HK-2 (cell line): ENCODE measurements at regions not wholly inside any gene's neighbourhood (a gene's known extent, or its start where the extent isn't known, plus 50 kb on each side); places are given as distances from the start of the nearest gene placed in this dataset.
"Not testable (repeated sequence)": the region's sequence is repeated elsewhere in the genome, so short reads cannot be mapped to it uniquely, and the experiment has no call there.

Experiments
- DNase-seq: peaks from one replicate; pipeline ENCODE4 v3.0.0-alpha.2; 2018; ENCODE audit not compliant: unreplicated experiment

GRCh38 chr5:66413931-66414330 lies 182.3 kb upstream of the MAST4 start:
- DNase-seq: no peak

GRCh38 chr5:66415208-66415607 lies 181.0 kb upstream of the MAST4 start:
- no peak for DNase-seq

GRCh38 chr5:66416698-66417097 lies 179.5 kb upstream of the MAST4 start:
- no peak for DNase-seq

GRCh38 chr5:66417781-66418180 lies 178.4 kb upstream of the MAST4 start:
- no peak for DNase-seq

GRCh38 chr5:66423484-66423883 lies 172.7 kb upstream of the MAST4 start:
- no peak for DNase-seq

GRCh38 chr5:66425842-66426241 lies 170.4 kb upstream of the MAST4 start:
- DNase-seq: no peak

- no peak for DNase-seq
These were observed 169.7 kb upstream of the MAST4 start for GRCh38 chr5:66426259-66427138.

GRCh38 chr5:66427139-66427442 lies 169.1 kb upstream of the MAST4 start:
- no peak for DNase-seq

- DNase-seq: no peak
These were observed 159.5 kb upstream of the MAST4 start for GRCh38 chr5:66436721-66437120.

- DNase-seq: no peak
These were observed 158.1 kb upstream of the MAST4 start for GRCh38 chr5:66438087-66438486.

- DNase-seq: no peak
These were observed 157.5 kb upstream of the MAST4 start for GRCh38 chr5:66438696-66439095.

GRCh38 chr5:66440202-66440680 lies 156.0 kb upstream of the MAST4 start:
- peak; percentile 24 for DNase-seq

GRCh38 chr5:66441351-66441750 lies 154.8 kb upstream of the MAST4 start:
- no peak for DNase-seq

- no peak for DNase-seq
These were observed 153.2 kb upstream of the MAST4 start for GRCh38 chr5:66442951-66443445.

GRCh38 chr5:66443462-66444130 lies 152.6 kb upstream of the MAST4 start:
- no peak for DNase-seq

GRCh38 chr5:66448070-66448469 lies 148.1 kb upstream of the MAST4 start:
- DNase-seq: not testable (repeated sequence)

- DNase-seq: no peak
These were observed 146.0 kb upstream of the MAST4 start for GRCh38 chr5:66450237-66450636.

- no peak for DNase-seq
These were observed 145.2 kb upstream of the MAST4 start for GRCh38 chr5:66450988-66451387.

GRCh38 chr5:66452109-66452508 lies 144.1 kb upstream of the MAST4 start:
- no peak for DNase-seq

GRCh38 chr5:66454186-66455078 lies 141.8 kb upstream of the MAST4 start:
- DNase-seq: no peak

- no peak for DNase-seq
These were observed 136.5 kb upstream of the MAST4 start for GRCh38 chr5:66459728-66460127.

GRCh38 chr5:66467564-66467963 lies 128.6 kb upstream of the MAST4 start:
- DNase-seq: no peak
